Tibial artery (tissue), 4 donors: ENCODE measurements at regions not wholly inside any gene's neighbourhood (a gene's known extent, or its start where the extent isn't known, plus 50 kb on each side); places are given as distances from the start of the nearest gene placed in this dataset.

Source experiments
- DNase-seq, 2 donors: peaks; one replicate each; pipeline ENCODE4 v3.0.0-alpha.2; 2019
- H3K27ac ChIP-seq, 2 donors: fragments of 200-600 bp; sonication (generic) in 1 of 2; 1 replicate in 1 of 2; 2 replicates in 1 of 2; pipeline ENCODE4 v1.5.1; 2018 to 2019; ENCODE audit warnings: mild to moderate bottlenecking in 1 of 2
- H3K27me3 ChIP-seq, 2 donors: fragments of 200-600 bp; sonication (generic) in 1 of 2; one replicate each; pipeline versions ENCODE4 v1.5.1 to v1.6.0; 2016 to 2019
- H3K36me3 ChIP-seq, 3 donors: fragments of 200-600 bp; sonication (generic) in 2 of 3; one replicate each; pipeline ENCODE4 v1.5.1; 2016 to 2019; ENCODE audit warnings: mild to moderate bottlenecking in 2 of 3
- H3K4me1 ChIP-seq, 4 donors: fragments of 200-600 bp; sonication (generic) in 2 of 4; 1 replicate in 3 of 4; 2 replicates in 1 of 4; pipeline ENCODE4 v1.5.1; 2016 to 2019
- H3K4me3 ChIP-seq, 2 donors: fragments of 200-600 bp; sonication (generic) in 1 of 2; 1 replicate in 1 of 2; 2 replicates in 1 of 2; pipeline ENCODE4 v1.5.1; 2018 to 2019; ENCODE audit warnings: mild to moderate bottlenecking in 2 of 2
- H3K9me3 ChIP-seq, 3 donors: fragments of 200-600 bp; sonication (generic) in 1 of 3; one replicate each; pipeline ENCODE4 v1.5.1; 2016 to 2019
- CTCF ChIP-seq, 2 experiments: fragments of 200-600 bp in 1 of 2; fragments of 450-650 bp in 1 of 2; IDR thresholded peaks; one replicate each; pipeline ENCODE4 v1.5.1; 2017 to 2019; ENCODE audit warnings: antibody characterized with exemption in 2 of 2, mild to moderate bottlenecking in 1 of 2, moderate library complexity in 1 of 2
- intact Hi-C: fragments of 100-400 bp; cut with DNase I; formaldehyde crosslinking; loops from one replicate; pipeline ENCODE4 v1.15.0; 2023; ENCODE audit warnings: low total_unique reads

GRCh38 chr22:33110562-33111163 is 52.5 kb upstream of the SYN3 start:
- intact Hi-C loops, result no loop called here
- no peak overlapping the region for H3K4me3 ChIP-seq
- H3K27me3 ChIP-seq, result peaks cover 0 to 2% of the 10 kb centered on the region in 2 donors
- H3K4me1 ChIP-seq, result no peaks in the 10 kb centered on the region
- H3K27ac ChIP-seq, result no peak overlapping the region
- TF ChIP-seq CTCF (IDR thresholded peaks at IDR 0.05), result no peak
- no peaks in the 10 kb centered on the region for H3K9me3 ChIP-seq
- no peaks in the 10 kb centered on the region for H3K36me3 ChIP-seq
- DNase-seq, result no peak

- no peak for TF ChIP-seq CTCF (IDR thresholded peaks at IDR 0.05)
- no peak for DNase-seq
- H3K4me1 ChIP-seq, result no peaks in the 10 kb centered on the region
These were observed 51.6 kb upstream of the SYN3 start for GRCh38 chr22:33109514-33110430.

GRCh38 chr22:33108037-33108436 is 49.9 kb upstream of the SYN3 start:
- peaks cover 0 to 6% of the 10 kb centered on the region in 2 donors for H3K27me3 ChIP-seq
- no peak for TF ChIP-seq CTCF (IDR thresholded peaks at IDR 0.05)
- H3K36me3 ChIP-seq, result no peaks in the 10 kb centered on the region
- H3K4me3 ChIP-seq, result no peak overlapping the region
- peaks cover 0 to 7% (median 0%) of the 10 kb centered on the region in 3 donors for H3K9me3 ChIP-seq
- intact Hi-C loops, result no loop called here
- no peaks in the 10 kb centered on the region for H3K4me1 ChIP-seq
- no peak for DNase-seq
- no peak overlapping the region for H3K27ac ChIP-seq

More at GRCh38 chr22:33109514-33110430, 51.6 kb upstream of the SYN3 start:
- H3K4me3 ChIP-seq, result no peak overlapping the region
- H3K27me3 ChIP-seq, result peaks cover 0 to 6% of the 10 kb centered on the region in 2 donors
- intact Hi-C loops, result no loop called here
- no peak overlapping the region for H3K27ac ChIP-seq
- no peaks in the 10 kb centered on the region for H3K9me3 ChIP-seq
- H3K36me3 ChIP-seq, result no peaks in the 10 kb centered on the region
